ENCODE measurements at regions not wholly inside any gene's neighbourhood (a gene's known extent, or its start where the extent isn't known, plus 50 kb on each side); places are given as distances from the start of the nearest gene placed in this dataset.

- TF ChIP-seq CTCF (IDR thresholded peaks at IDR 0.05), result no peak
- TF ChIP-seq POLR2AphosphoS5 (IDR thresholded peaks at IDR 0.05; ENCODE audit: insufficient read depth in 1 of 2, low read depth in 1 of 2), result no peak
- no peak for TF ChIP-seq POLR2A (IDR thresholded peaks at IDR 0.05)
- H3K9me3 ChIP-seq, result no peaks in the 10 kb centered on the region
- H3K4me3 ChIP-seq, result no peak overlapping the region
- intact Hi-C loops (cut with DNase I), result loop anchor here (5.0 to 10.0 kb wide), 2 partner anchors 416 to 714 kb away; no protein-coding TSS in a partner anchor
- H3K4me1 ChIP-seq, result no peaks in the 10 kb centered on the region
- no peak overlapping the region for H3K27ac ChIP-seq
- H3K36me3 ChIP-seq, result no peaks in the 10 kb centered on the region
- no peak for DNase-seq (ENCODE audit: extremely low spot score in 2 of 2)
- H3K27me3 ChIP-seq, result no peaks in the 10 kb centered on the region
Observed at GRCh38 chr2:24410976-24411375, 50.6 kb upstream of the ITSN2 start.

DNA sequence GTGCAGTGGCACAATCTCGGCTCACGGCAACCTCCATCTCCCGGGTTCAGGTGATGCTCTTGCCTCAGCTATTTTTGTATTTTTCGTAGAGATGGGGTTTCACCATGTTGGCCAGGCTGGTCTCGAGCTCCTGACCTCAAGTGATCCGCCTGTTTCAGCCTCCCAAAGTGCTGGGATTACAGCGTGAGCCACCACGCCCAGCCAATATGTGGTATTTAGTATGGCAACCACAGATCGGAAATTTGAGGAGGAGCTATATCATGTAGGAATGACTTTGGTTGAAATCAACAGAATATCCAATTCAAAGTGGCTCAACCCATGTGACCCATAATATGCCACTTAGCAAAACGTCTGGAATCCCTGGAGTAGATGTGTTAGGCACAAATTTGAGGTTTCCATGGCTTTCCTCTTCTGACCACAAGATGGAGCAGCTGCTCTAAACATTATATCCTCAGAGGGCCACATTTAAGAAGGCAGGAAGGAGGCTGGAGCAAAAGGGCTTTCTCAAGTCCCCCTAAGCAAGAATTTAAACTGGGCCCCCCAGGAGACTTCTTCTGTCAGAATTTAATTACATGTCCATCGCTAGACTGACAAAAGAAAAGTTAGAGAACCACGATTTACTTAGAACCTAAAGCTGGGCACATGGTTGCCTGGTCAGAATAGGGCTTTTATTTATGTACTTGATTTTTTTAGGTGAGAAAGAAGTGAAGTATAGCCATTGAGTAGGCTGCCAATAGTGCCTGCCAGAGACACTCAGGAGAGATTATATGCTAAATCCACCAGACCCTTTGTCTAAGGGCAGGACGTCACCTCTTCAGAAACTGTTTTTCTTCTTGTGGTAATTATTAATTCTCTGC, 49.6 kb upstream of the ITSN2 start:
- no peak for DNase-seq (ENCODE audit: extremely low spot score in 2 of 2)
- Histone ChIP-seq H3K4me1 (no peaks in the 10 kb centered on the region), H3K27me3 (no peaks in the 10 kb centered on the region), H3K27ac (no peak overlapping the region), H3K4me3 (no peak overlapping the region), H3K36me3 (no peaks in the 10 kb centered on the region), H3K9me3 (no peaks in the 10 kb centered on the region)
- TF ChIP-seq CTCF (IDR thresholded peaks at IDR 0.05) (peak; percentile 80 to 89 (median 83)), POLR2AphosphoS5 (IDR thresholded peaks at IDR 0.05; ENCODE audit: insufficient read depth in 1 of 2, low read depth in 1 of 2) (peak in 1 of 2 donors; percentile 27), POLR2A (IDR thresholded peaks at IDR 0.05) (no peak)
- intact Hi-C loops (cut with DNase I), result loop anchor here (5.0 to 10.0 kb wide), 2 partner anchors 417 to 715 kb away; no protein-coding TSS in a partner anchor

All from vagina (tissue), 2 donors.